ENCODE measurements at regions not wholly inside any gene's neighbourhood (a gene's known extent, or its start where the extent isn't known, plus 50 kb on each side); places are given as distances from the start of the nearest gene placed in this dataset.

DNA sequence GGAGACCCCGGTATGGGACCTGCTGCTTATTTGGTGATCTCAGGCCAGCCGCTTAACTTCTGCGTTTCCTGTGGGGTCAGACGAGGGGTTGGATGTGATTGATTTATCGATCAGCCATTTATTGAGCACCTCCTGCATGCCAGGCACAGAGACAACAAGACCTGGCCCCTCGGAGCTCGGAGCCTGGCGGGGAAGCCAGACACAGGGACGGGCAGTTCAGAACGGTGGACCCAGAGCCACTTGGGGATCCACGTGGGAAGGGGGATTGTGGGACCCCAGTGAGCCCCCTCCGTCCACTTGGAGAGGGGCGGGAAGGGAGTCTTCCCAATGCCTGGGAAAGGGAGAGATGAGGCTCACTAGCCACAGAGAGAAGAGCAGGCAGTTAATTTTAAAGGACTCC is 84.7 kb upstream of the CIBAR2 start:
- Histone ChIP-seq H3K9me3 (ENCODE audit: low read depth) (no peaks in the 10 kb centered on the region), H3K36me3 (no peaks in the 10 kb centered on the region), H3K4me1 (ENCODE audit: low read depth) (peaks cover 55% of the 10 kb centered on the region), H3K27ac (no peak overlapping the region), H3K27me3 (no peaks in the 10 kb centered on the region), H3K4me3 (no peak overlapping the region)
- DNase-seq (ENCODE audit: low read depth in 1 of 2, low spot score in 1 of 2): no peak
- TF ChIP-seq, protein P1, sequence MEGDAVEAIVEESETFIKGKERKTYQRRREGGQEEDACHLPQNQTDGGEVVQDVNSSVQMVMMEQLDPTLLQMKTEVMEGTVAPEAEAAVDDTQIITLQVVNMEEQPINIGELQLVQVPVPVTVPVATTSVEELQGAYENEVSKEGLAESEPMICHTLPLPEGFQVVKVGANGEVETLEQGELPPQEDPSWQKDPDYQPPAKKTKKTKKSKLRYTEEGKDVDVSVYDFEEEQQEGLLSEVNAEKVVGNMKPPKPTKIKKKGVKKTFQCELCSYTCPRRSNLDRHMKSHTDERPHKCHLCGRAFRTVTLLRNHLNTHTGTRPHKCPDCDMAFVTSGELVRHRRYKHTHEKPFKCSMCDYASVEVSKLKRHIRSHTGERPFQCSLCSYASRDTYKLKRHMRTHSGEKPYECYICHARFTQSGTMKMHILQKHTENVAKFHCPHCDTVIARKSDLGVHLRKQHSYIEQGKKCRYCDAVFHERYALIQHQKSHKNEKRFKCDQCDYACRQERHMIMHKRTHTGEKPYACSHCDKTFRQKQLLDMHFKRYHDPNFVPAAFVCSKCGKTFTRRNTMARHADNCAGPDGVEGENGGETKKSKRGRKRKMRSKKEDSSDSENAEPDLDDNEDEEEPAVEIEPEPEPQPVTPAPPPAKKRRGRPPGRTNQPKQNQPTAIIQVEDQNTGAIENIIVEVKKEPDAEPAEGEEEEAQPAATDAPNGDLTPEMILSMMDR (IDR thresholded peaks at IDR 0.05; ENCODE audit: low read depth, low read length): no peak

DNA sequence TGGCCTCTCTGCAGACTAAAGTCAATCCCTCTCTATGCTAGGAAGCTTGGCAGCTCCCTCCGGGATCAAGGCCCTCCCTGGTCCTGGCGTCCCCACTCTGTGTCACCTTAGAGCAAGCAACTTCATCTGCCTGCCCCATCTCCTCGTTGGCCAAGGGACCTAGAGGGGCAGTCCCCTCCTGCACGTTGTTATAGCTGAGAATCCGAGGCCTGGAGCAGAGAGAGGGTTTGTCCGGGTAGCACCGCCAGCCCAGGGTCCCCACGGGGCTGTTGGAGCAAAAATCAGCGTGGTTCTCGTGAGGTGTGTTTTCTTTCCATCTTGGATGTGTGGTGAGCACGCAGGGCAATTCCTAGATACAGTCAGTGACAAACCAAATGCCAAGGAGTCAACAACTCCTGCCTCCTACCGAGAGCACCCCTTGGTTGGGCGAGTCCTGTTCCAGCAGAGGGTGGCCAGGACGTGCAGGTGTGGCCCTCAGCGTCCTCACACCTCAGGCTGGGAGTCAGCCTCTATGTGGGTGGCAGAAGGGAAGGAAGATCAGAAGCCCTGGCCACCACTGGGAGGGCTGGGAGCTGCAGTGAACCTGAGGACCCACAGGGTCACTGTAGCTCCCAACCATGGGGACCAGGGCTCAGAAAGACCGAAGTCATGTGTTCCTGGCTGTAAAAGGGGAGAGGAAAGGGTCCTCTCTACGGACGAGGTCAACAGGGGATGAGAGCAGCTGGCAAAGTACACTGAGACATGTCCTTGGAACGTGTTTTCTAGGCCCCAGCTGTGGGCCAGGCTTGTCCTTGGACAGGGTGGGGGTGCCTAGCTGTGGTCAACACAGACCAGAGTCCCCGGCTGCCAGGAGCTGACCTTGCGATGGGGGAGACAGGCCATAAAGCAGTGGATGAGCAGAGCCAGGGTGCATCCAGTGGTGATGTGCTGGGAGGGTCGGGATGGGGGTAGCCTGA is 85.6 kb upstream of the CIBAR2 start:
- Histone ChIP-seq H3K4me1 (ENCODE audit: low read depth) (peaks cover 64% of the 10 kb centered on the region), H3K27ac (no peak overlapping the region), H3K9me3 (ENCODE audit: low read depth) (no peaks in the 10 kb centered on the region), H3K27me3 (no peaks in the 10 kb centered on the region), H3K4me3 (no peak overlapping the region), H3K36me3 (no peaks in the 10 kb centered on the region)
- TF ChIP-seq, protein P1 (IDR thresholded peaks at IDR 0.05; ENCODE audit: low read depth, low read length): no peak
- DNase-seq (ENCODE audit: low read depth in 1 of 2, low spot score in 1 of 2): no peak

DNA sequence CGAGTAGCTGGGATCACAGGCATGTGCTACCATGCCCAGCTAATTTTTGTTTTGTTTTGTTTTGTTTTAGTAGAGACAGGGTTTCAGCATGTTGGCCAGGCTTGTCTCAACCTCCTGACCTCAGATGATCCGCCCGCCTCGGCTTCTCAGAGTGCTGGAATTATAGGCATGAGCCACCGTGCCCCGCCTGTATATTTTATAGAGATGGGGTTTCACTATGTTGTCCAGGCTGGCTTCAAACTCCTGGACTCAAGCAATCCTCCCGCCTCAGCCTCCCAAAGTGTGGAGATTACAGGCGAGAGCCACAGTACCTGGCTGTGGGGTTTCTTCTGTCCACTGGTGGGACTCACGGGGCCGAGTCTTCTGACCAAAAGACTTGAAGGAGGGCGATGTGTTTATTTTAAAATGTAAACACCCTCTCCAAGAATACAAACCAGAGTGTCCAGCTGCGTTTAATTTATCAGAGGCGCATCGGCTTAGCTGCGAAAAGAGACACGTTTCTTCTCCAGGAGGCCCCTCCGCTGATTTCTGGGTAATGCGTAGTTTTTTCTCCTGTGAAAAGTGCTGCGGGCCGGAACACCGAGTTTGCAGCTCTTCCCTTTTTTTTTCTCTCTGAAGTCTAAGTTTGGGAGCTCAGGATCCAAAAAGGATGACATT is 86.9 kb upstream of the CIBAR2 start:
- DNase-seq (ENCODE audit: low read depth in 1 of 2, low spot score in 1 of 2): no peak
- H3K27me3 ChIP-seq: no peaks in the 10 kb centered on the region
- peak overlapping the region; percentile 88 for H3K27ac ChIP-seq
- TF ChIP-seq, protein P1 (IDR thresholded peaks at IDR 0.05; ENCODE audit: low read depth, low read length): no peak
- peaks cover 68% of the 10 kb centered on the region for H3K4me1 ChIP-seq (ENCODE audit: low read depth)
- no peak overlapping the region for H3K4me3 ChIP-seq
- H3K36me3 ChIP-seq: no peaks in the 10 kb centered on the region
- H3K9me3 ChIP-seq (ENCODE audit: low read depth): no peaks in the 10 kb centered on the region

DNA sequence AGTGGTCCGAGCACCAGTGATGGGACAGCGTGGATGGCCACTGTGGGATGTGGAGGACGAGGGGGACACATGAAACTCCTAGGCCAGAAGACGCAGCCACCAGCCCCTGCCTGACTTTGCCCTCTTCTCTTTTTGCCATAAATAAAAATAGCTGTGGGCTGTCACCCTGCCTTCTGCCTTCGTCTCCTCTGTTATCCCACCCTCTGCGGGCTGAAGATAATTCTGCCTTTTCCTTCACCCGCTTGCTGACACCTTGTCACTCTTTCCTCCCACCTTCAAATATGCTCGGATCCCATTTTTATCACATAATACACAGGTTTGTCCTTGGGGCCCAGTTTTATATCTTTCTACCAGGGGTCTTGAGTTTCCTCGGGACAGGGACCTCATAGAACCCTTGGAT is 87.6 kb upstream of the CIBAR2 start:
- Histone ChIP-seq H3K4me3 (no peak overlapping the region), H3K4me1 (ENCODE audit: low read depth) (peaks cover 68% of the 10 kb centered on the region), H3K27me3 (no peaks in the 10 kb centered on the region), H3K27ac (peak overlapping the region; percentile 88), H3K9me3 (ENCODE audit: low read depth) (no peaks in the 10 kb centered on the region), H3K36me3 (no peaks in the 10 kb centered on the region)
- TF ChIP-seq, protein P1 (IDR thresholded peaks at IDR 0.05; ENCODE audit: low read depth, low read length): no peak
- no peak for DNase-seq (ENCODE audit: low read depth in 1 of 2, low spot score in 1 of 2)

DNA sequence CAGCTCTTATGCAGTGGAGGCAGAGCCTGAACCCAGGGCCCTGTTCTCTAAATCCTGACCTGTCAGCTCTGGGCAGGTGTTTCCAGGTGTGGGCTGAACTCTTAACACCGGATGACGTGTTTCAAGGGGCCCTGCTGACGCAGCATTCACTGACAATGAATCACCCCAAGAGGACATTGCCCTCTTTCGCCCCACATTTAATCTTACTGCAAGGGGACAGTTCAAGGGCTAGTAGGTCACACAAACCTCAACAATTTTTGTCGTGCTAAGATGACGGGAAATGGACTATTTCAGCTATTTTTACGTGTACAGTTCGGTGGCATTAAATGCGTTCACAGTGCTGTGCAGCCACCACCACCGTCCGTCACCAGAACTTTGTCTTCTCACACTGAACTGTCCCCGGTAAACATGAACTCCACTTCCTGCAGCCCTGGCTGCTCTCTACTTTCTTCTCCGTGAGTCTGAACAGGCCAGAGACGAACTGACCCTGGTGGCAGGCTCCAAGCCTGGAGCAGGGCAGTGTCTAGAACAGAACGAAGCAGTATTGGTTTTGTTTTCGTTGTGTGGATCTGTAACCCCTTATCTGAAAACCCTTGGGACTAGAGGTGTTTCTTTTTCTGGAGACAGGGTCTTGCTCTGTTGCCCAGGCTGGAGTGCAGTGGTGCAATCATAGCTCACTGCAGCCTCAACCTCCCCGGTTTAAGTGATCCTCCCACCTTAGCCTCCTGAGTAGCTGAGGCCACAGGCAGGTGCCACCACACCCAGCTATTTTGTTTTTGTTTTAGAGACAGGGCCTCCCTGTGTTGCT is 88.4 kb upstream of the CIBAR2 start:
- TF ChIP-seq, protein P1 (IDR thresholded peaks at IDR 0.05; ENCODE audit: low read depth, low read length): no peak
- Histone ChIP-seq H3K4me1 (ENCODE audit: low read depth) (peaks cover 69% of the 10 kb centered on the region), H3K4me3 (no peak overlapping the region)

More for the DNA sequence above, 88.4 kb upstream of the CIBAR2 start:
- Histone ChIP-seq H3K27me3 (no peaks in the 10 kb centered on the region), H3K36me3 (no peaks in the 10 kb centered on the region), H3K9me3 (ENCODE audit: low read depth) (no peaks in the 10 kb centered on the region), H3K27ac (peak overlapping the region; percentile 88)
- no peak for DNase-seq (ENCODE audit: low read depth in 1 of 2, low spot score in 1 of 2)
